GM23338 (cell line): ENCODE measurements at regions not wholly inside any gene's neighbourhood (a gene's known extent, or its start where the extent isn't known, plus 50 kb on each side); places are given as distances from the start of the nearest gene placed in this dataset.

Experiments
- ATAC-seq: fragments of 200-7000 bp; cut with Tn5 transposase; 3 replicates; pipeline ENCODE4 v1.9.1; 2020
- DNase-seq: peaks from one replicate; pipeline ENCODE4 v3.0.0-alpha.2; 2015; ENCODE audit warnings: low spot score
- H2AFZ ChIP-seq: fragments of 200-600 bp; sonication (generic); 2 replicates; pipeline ENCODE4 v1.8.0; 2016; ENCODE audit warnings: antibody characterized with exemption, mild to moderate bottlenecking, moderate library complexity
- H3F3A ChIP-seq: fragments of 200-600 bp; sonication (generic); replicated peaks from 2 replicates; pipeline ENCODE4 v1.8.0; 2017; ENCODE audit warnings: antibody characterized with exemption, mixed run types, low read depth
- H3K27ac ChIP-seq: fragments of 200-600 bp; sonication (generic); 2 replicates; pipeline ENCODE4 v1.6.1; 2016; ENCODE audit warnings: low read depth
- H3K27me3 ChIP-seq: fragments of 200-600 bp; sonication (generic); 2 replicates; pipeline ENCODE4 v1.8.0; 2016; ENCODE audit warnings: mild to moderate bottlenecking, mixed run types, moderate library complexity; ENCODE audit not compliant: insufficient read depth
- H3K36me3 ChIP-seq: fragments of 200-600 bp; sonication (generic); 2 replicates; pipeline ENCODE4 v1.8.0; 2016; ENCODE audit warnings: mild to moderate bottlenecking; ENCODE audit not compliant: insufficient read depth
- H3K4me1 ChIP-seq: fragments of 200-600 bp; sonication (generic); 2 replicates; pipeline ENCODE4 v1.8.0; 2016; ENCODE audit warnings: mild to moderate bottlenecking, moderate library complexity; ENCODE audit not compliant: insufficient read depth
- H3K4me2 ChIP-seq: fragments of 200-600 bp; sonication (generic); 2 replicates; pipeline ENCODE4 v1.7.1; 2017; ENCODE audit warnings: mixed run types
- H3K4me3 ChIP-seq: fragments of 200-600 bp; sonication (generic); 2 replicates; pipeline ENCODE4 v1.6.1; 2016; ENCODE audit warnings: mixed run types
- H3K79me2 ChIP-seq: fragments of 200-600 bp; sonication (generic); replicated peaks from 2 replicates; pipeline ENCODE4 v1.8.0; 2017; ENCODE audit warnings: mild to moderate bottlenecking; ENCODE audit not compliant: insufficient read depth
- H3K9me2 ChIP-seq: fragments of 200-600 bp; sonication (generic); 2 replicates; pipeline ENCODE4 v1.8.0; 2017; ENCODE audit not compliant: insufficient read depth
- H4K20me1 ChIP-seq: fragments of 200-600 bp; sonication (generic); replicated peaks from 2 replicates; pipeline ENCODE4 v1.8.0; 2017; ENCODE audit warnings: mild to moderate bottlenecking; ENCODE audit not compliant: insufficient read depth
- H3K27ac Mint-ChIP-seq: 2 replicates; pipeline ENCODE4 v1.8.0; 2020; ENCODE audit warnings: inconsistent platforms, mild to moderate bottlenecking, moderate library complexity, mixed read lengths
- H3K27me3 Mint-ChIP-seq: 3 replicates; pipeline ENCODE4 v1.8.0; 2022; ENCODE audit warnings: low read depth, mild to moderate bottlenecking, moderate library complexity, mixed read lengths, inconsistent platforms; ENCODE audit not compliant: insufficient read depth, poor library complexity
- H3K36me3 Mint-ChIP-seq: 3 replicates; pipeline ENCODE4 v1.8.0; 2021; ENCODE audit warnings: low read depth, mild to moderate bottlenecking, inconsistent platforms, moderate library complexity, mixed read lengths
- H3K4me1 Mint-ChIP-seq: 3 replicates; pipeline ENCODE4 v1.8.0; 2020; ENCODE audit warnings: mild to moderate bottlenecking, inconsistent platforms, mixed read lengths
- H3K4me3 Mint-ChIP-seq: 3 replicates; pipeline ENCODE4 v1.8.0; 2021; ENCODE audit warnings: moderate library complexity, mild to moderate bottlenecking, inconsistent platforms, mixed read lengths
- H3K9me3 Mint-ChIP-seq: 3 replicates; pipeline ENCODE4 v1.8.0; 2020; ENCODE audit warnings: moderate library complexity, mild to moderate bottlenecking, inconsistent platforms, mixed read lengths
- CREB1 ChIP-seq: fragments of 250-450 bp; sonication (Bioruptor Pico); IDR thresholded peaks from 2 replicates; pipeline ENCODE4 v1.5.0; 2020; ENCODE audit warnings: low read depth, mild to moderate bottlenecking, moderate library complexity
- EZH2 ChIP-seq: fragments of 200-600 bp; sonication (generic); IDR thresholded peaks from one replicate; pipeline ENCODE4 v1.8.0; 2017; ENCODE audit warnings: antibody characterized with exemption, mild to moderate bottlenecking, low read depth; ENCODE audit not compliant: unreplicated experiment
- POLR2AphosphoS5 ChIP-seq: IDR thresholded peaks from 2 replicates; pipeline ENCODE4 v1.6.1; 2016; ENCODE audit warnings: antibody characterized with exemption, low read depth
- STAT1 ChIP-seq: IDR thresholded peaks from one replicate; pipeline ENCODE4 v1.6.1; 2016; ENCODE audit warnings: antibody characterized with exemption; ENCODE audit not compliant: unreplicated experiment
- ZNF114 ChIP-seq: fragments of 250-450 bp; sonication (Bioruptor Pico); IDR thresholded peaks from 2 replicates; pipeline ENCODE4 v1.5.0; 2020; ENCODE audit warnings: mild to moderate bottlenecking, moderate library complexity
- TF ChIP-seq, protein P1 (sequence below): IDR thresholded peaks from 2 replicates; pipeline ENCODE4 v1.6.1; 2016; ENCODE audit warnings: antibody characterized with exemption
- TF ChIP-seq, protein P2 (sequence below), 2 experiments: fragments of 200-600 bp in 1 of 2; sonication (generic) in 1 of 2; conservative IDR thresholded peaks; 2 replicates each; pipeline versions ENCODE4 v1.5.1 to v1.6.1; 2016 to 2017; ENCODE audit warnings: antibody characterized with exemption in 2 of 2, low read depth in 2 of 2, mild to moderate bottlenecking in 2 of 2, moderate library complexity in 1 of 2
- TF ChIP-seq, protein P3 (sequence below): fragments of 250-450 bp; sonication (Bioruptor Pico); IDR thresholded peaks from 2 replicates; pipeline ENCODE4 v1.5.0; 2020; ENCODE audit warnings: mild to moderate bottlenecking, moderate library complexity

DNA sequence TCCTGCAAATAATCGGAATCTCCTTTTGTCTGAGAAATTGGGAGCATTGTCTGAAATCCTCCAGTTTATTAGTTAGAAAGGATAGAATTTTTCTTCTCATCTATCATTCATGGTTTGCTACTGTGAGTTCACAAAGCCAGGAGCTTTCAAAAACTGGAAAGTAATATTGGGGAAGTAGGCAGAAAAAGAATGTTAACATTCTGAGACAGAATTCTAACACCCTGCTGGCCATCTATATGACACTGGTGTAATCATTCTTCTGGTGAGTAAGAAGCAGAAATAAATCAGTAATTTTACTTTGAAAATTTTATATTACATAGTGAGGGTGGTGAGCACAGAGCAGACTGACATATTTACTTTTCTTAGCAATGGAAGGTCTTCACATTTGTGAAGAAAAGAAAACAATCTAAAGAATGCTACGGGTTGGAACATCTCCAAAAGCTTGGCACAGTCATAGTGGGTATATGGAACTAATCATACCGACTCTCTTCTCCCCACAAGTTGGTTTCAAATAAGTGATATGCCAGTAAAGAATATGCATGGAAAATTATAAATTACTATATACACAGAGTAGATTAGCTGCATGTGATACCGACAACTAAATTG lies 344.9 kb downstream of the LPIN1 start:
- no peaks in the 10 kb centered on the region for H3K27me3 ChIP-seq
- no peak overlapping the region for H3K27ac ChIP-seq
- Mint-ChIP-seq H3K4me1 (peaks cover 15% of the 10 kb centered on the region), H3K4me3 (no peak overlapping the region), H3K27ac (no peak overlapping the region), H3K36me3 (peaks cover 4% of the 10 kb centered on the region; the same call in 1 of the 3 replicates), H3K27me3 (peaks cover 7% of the 10 kb centered on the region), H3K9me3 (no peaks in the 10 kb centered on the region)
- H3K4me3 ChIP-seq = no peak overlapping the region
- TF ChIP-seq ZNF114 (CRISPR knock-in tag) = no peak
- TF ChIP-seq, protein P1, sequence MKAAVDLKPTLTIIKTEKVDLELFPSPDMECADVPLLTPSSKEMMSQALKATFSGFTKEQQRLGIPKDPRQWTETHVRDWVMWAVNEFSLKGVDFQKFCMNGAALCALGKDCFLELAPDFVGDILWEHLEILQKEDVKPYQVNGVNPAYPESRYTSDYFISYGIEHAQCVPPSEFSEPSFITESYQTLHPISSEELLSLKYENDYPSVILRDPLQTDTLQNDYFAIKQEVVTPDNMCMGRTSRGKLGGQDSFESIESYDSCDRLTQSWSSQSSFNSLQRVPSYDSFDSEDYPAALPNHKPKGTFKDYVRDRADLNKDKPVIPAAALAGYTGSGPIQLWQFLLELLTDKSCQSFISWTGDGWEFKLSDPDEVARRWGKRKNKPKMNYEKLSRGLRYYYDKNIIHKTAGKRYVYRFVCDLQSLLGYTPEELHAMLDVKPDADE = no peak
- no peak for TF ChIP-seq STAT1
- TF ChIP-seq, protein P2, sequence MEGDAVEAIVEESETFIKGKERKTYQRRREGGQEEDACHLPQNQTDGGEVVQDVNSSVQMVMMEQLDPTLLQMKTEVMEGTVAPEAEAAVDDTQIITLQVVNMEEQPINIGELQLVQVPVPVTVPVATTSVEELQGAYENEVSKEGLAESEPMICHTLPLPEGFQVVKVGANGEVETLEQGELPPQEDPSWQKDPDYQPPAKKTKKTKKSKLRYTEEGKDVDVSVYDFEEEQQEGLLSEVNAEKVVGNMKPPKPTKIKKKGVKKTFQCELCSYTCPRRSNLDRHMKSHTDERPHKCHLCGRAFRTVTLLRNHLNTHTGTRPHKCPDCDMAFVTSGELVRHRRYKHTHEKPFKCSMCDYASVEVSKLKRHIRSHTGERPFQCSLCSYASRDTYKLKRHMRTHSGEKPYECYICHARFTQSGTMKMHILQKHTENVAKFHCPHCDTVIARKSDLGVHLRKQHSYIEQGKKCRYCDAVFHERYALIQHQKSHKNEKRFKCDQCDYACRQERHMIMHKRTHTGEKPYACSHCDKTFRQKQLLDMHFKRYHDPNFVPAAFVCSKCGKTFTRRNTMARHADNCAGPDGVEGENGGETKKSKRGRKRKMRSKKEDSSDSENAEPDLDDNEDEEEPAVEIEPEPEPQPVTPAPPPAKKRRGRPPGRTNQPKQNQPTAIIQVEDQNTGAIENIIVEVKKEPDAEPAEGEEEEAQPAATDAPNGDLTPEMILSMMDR (conservative IDR thresholded peaks at IDR 0.05; ENCODE audit: low read depth in 2 of 2) = no peak
- TF ChIP-seq, protein P3, sequence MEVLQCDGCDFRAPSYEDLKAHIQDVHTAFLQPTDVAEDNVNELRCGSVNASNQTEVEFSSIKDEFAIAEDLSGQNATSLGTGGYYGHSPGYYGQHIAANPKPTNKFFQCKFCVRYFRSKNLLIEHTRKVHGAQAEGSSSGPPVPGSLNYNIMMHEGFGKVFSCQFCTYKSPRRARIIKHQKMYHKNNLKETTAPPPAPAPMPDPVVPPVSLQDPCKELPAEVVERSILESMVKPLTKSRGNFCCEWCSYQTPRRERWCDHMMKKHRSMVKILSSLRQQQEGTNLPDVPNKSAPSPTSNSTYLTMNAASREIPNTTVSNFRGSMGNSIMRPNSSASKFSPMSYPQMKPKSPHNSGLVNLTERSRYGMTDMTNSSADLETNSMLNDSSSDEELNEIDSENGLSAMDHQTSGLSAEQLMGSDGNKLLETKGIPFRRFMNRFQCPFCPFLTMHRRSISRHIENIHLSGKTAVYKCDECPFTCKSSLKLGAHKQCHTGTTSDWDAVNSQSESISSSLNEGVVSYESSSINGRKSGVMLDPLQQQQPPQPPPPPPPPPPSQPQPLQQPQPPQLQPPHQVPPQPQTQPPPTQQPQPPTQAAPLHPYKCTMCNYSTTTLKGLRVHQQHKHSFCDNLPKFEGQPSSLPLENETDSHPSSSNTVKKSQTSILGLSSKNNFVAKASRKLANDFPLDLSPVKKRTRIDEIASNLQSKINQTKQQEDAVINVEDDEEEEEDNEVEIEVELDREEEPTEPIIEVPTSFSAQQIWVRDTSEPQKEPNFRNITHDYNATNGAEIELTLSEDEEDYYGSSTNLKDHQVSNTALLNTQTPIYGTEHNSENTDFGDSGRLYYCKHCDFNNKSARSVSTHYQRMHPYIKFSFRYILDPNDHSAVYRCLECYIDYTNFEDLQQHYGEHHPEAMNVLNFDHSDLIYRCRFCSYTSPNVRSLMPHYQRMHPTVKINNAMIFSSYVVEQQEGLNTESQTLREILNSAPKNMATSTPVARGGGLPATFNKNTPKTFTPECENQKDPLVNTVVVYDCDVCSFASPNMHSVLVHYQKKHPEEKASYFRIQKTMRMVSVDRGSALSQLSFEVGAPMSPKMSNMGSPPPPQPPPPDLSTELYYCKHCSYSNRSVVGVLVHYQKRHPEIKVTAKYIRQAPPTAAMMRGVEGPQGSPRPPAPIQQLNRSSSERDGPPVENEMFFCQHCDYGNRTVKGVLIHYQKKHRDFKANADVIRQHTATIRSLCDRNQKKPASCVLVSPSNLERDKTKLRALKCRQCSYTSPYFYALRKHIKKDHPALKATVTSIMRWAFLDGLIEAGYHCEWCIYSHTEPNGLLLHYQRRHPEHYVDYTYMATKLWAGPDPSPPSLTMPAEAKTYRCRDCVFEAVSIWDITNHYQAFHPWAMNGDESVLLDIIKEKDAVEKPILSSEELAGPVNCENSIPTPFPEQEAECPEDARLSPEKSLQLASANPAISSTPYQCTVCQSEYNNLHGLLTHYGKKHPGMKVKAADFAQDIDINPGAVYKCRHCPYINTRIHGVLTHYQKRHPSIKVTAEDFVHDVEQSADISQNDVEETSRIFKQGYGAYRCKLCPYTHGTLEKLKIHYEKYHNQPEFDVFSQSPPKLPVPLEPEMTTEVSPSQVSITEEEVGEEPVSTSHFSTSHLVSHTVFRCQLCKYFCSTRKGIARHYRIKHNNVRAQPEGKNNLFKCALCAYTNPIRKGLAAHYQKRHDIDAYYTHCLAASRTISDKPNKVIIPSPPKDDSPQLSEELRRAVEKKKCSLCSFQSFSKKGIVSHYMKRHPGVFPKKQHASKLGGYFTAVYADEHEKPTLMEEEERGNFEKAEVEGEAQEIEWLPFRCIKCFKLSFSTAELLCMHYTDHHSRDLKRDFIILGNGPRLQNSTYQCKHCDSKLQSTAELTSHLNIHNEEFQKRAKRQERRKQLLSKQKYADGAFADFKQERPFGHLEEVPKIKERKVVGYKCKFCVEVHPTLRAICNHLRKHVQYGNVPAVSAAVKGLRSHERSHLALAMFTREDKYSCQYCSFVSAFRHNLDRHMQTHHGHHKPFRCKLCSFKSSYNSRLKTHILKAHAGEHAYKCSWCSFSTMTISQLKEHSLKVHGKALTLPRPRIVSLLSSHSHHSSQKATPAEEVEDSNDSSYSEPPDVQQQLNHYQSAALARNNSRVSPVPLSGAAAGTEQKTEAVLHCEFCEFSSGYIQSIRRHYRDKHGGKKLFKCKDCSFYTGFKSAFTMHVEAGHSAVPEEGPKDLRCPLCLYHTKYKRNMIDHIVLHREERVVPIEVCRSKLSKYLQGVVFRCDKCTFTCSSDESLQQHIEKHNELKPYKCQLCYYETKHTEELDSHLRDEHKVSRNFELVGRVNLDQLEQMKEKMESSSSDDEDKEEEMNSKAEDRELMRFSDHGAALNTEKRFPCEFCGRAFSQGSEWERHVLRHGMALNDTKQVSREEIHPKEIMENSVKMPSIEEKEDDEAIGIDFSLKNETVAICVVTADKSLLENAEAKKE (CRISPR knock-in tag) = no peak
- TF ChIP-seq POLR2AphosphoS5 = no peak
- TF ChIP-seq CREB1 (CRISPR knock-in tag) = no peak
- TF ChIP-seq EZH2 = no peak
- no peak overlapping the region for H2AFZ ChIP-seq
- peaks cover 20% of the 10 kb centered on the region for H3K4me1 ChIP-seq
- ATAC-seq (no peak), DNase-seq (no peak)
- 0 out of 2 replicates have a peak, but pooled peaks cover 3% of the 10 kb centered on the region for H3K9me2 ChIP-seq
- H4K20me1 ChIP-seq = no peaks in the 10 kb centered on the region
- H3K79me2 ChIP-seq = no peaks in the 10 kb centered on the region
- no peaks in the 10 kb centered on the region for H3F3A ChIP-seq
- no peaks in the 10 kb centered on the region for H3K36me3 ChIP-seq
- H3K4me2 ChIP-seq = no peak overlapping the region
